Lower leg skin (tissue), 4 donors: ENCODE measurements at regions not wholly inside any gene's neighbourhood (a gene's known extent, or its start where the extent isn't known, plus 50 kb on each side); places are given as distances from the start of the nearest gene placed in this dataset.

ENCODE experiments used
- DNase-seq, 2 donors: peaks; one replicate each; pipeline ENCODE4 v3.0.0-alpha.2; 2019; ENCODE audit warnings: low spot score in 2 of 2
- H3K4me3 ChIP-seq: fragments of 200-600 bp; sonication (generic); 2 replicates; pipeline ENCODE4 v1.5.1; 2017; ENCODE audit warnings: mild to moderate bottlenecking, low read depth; ENCODE audit not compliant: poor library complexity, severe bottlenecking
- POLR2A ChIP-seq, 2 donors: fragments of 450-650 bp; IDR thresholded peaks; one replicate each; pipeline ENCODE4 v1.6.1; 2016 to 2017; ENCODE audit warnings: antibody characterized with exemption in 2 of 2, mild to moderate bottlenecking in 1 of 2, moderate library complexity in 1 of 2
- WGBS, 2 donors: methylation state at CpG; one replicate each; pipeline ENCODE4 v1.1.5; 2018; 5-methylcytosine and 5-hydroxymethylcytosine counted together
- intact Hi-C: fragments of 100-400 bp; cut with DNase I; formaldehyde crosslinking; loops from one replicate; pipeline ENCODE4 v1.15.0; 2023; ENCODE audit warnings: low total_unique reads
- TF ChIP-seq, protein P1 (sequence below), 3 donors: fragments of 450-650 bp; IDR thresholded peaks; one replicate each; pipeline ENCODE4 v1.5.1; 2016; ENCODE audit warnings: antibody characterized with exemption in 3 of 3, mild to moderate bottlenecking in 3 of 3, moderate library complexity in 2 of 3

- DNase-seq = no peak
- TF ChIP-seq, protein P1, sequence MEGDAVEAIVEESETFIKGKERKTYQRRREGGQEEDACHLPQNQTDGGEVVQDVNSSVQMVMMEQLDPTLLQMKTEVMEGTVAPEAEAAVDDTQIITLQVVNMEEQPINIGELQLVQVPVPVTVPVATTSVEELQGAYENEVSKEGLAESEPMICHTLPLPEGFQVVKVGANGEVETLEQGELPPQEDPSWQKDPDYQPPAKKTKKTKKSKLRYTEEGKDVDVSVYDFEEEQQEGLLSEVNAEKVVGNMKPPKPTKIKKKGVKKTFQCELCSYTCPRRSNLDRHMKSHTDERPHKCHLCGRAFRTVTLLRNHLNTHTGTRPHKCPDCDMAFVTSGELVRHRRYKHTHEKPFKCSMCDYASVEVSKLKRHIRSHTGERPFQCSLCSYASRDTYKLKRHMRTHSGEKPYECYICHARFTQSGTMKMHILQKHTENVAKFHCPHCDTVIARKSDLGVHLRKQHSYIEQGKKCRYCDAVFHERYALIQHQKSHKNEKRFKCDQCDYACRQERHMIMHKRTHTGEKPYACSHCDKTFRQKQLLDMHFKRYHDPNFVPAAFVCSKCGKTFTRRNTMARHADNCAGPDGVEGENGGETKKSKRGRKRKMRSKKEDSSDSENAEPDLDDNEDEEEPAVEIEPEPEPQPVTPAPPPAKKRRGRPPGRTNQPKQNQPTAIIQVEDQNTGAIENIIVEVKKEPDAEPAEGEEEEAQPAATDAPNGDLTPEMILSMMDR (IDR thresholded peaks at IDR 0.05) = no peak
- TF ChIP-seq POLR2A (IDR thresholded peaks at IDR 0.05) = no peak
- intact Hi-C loops = no loop called here
- WGBS, 2 donors = 78 to 85% methylated on average over 3 of the region's 3 CpGs
- no peak overlapping the region for H3K4me3 ChIP-seq
Observed at GRCh38 chr2:123481406-123481805, 543.7 kb upstream of the CNTNAP5 start.

DNA sequence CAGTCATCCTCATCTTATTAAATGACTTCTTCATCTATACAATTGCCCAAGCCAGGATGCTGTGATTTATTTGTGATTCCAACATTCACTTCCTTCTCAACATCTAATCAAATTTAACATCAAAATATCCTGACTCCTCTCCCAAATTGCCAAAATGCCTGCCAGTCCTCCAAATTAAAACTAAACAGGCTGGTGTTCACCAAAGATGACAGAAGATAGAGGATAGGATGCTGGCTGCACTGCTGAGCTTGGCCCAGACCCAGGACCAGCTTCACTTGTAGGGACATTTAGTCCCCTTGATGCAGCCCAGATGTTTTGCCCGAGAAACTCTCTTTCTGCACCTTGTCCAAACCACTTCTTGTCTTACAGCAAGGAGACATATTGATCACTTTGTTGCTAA, 540.0 kb upstream of the CNTNAP5 start:
- DNase-seq = no peak
- H3K4me3 ChIP-seq = no peak overlapping the region
- TF ChIP-seq POLR2A (IDR thresholded peaks at IDR 0.05) = no peak
- TF ChIP-seq, protein P1 (IDR thresholded peaks at IDR 0.05) = no peak
- intact Hi-C loops = no loop called here
- WGBS, 2 donors = 54 to 64% methylated on average over 1 of the region's 1 CpG

GRCh38 chr2:123493687-123494086, 531.4 kb upstream of the CNTNAP5 start:
- intact Hi-C loops = no loop called here
- 80 to 86% methylated on average over 1 of the region's 1 CpG for WGBS, 2 donors
- H3K4me3 ChIP-seq = no peak overlapping the region
- DNase-seq = no peak
- TF ChIP-seq, protein P1 (IDR thresholded peaks at IDR 0.05) = no peak
- TF ChIP-seq POLR2A (IDR thresholded peaks at IDR 0.05) = no peak

GRCh38 chr2:123495241-123495640, 529.8 kb upstream of the CNTNAP5 start:
- TF ChIP-seq, protein P1 (IDR thresholded peaks at IDR 0.05) = no peak
- TF ChIP-seq POLR2A (IDR thresholded peaks at IDR 0.05) = no peak
- intact Hi-C loops = no loop called here
- H3K4me3 ChIP-seq = no peak overlapping the region
- whole genome bisulfite sequencing, 2 donors = 78% methylated on average over 3 of the region's 3 CpGs
- DNase-seq = no peak

GRCh38 chr2:123500346-123500745, 524.7 kb upstream of the CNTNAP5 start:
- intact Hi-C loops = no loop called here
- H3K4me3 ChIP-seq = no peak overlapping the region
- 80 to 92% methylated on average over 1 of the region's 1 CpG for WGBS, 2 donors
- TF ChIP-seq, protein P1 (IDR thresholded peaks at IDR 0.05) = no peak
- no peak for TF ChIP-seq POLR2A (IDR thresholded peaks at IDR 0.05)
- no peak for DNase-seq

- intact Hi-C loops = no loop called here
- 62 to 72% methylated on average over 2 of the region's 2 CpGs for WGBS, 2 donors
- TF ChIP-seq, protein P1 (IDR thresholded peaks at IDR 0.05) = no peak
- no peak for DNase-seq
- no peak overlapping the region for H3K4me3 ChIP-seq
Observed at GRCh38 chr2:123500988-123501387, 524.1 kb upstream of the CNTNAP5 start.
